Body of pancreas (tissue), 4 donors: ENCODE measurements at regions not wholly inside any gene's neighbourhood (a gene's known extent, or its start where the extent isn't known, plus 50 kb on each side); places are given as distances from the start of the nearest gene placed in this dataset.

Source experiments
- CTCF ChIP-seq, 7 experiments: fragments of 450-650 bp in 4 of 7; fragments of 200-600 bp in 3 of 7; sonication (generic) in 3 of 7; IDR thresholded peaks; one replicate each; pipeline ENCODE4 v1.5.1; 2016 to 2019; ENCODE audit warnings: antibody characterized with exemption in 7 of 7
- POLR2A ChIP-seq, 3 donors: fragments of 450-650 bp; IDR thresholded peaks; one replicate each; pipeline ENCODE4 v1.6.1; 2016; ENCODE audit warnings: antibody characterized with exemption in 3 of 3, mild to moderate bottlenecking in 2 of 3

GRCh38 chr15:39511000-39511915, 69.6 kb upstream of the THBS1 start:
- TF ChIP-seq CTCF (IDR thresholded peaks at IDR 0.05) (no peak), POLR2A (IDR thresholded peaks at IDR 0.05) (no peak)
